NCI-H2196 (cell line): ENCODE measurements at regions not wholly inside any gene's neighbourhood (a gene's known extent, or its start where the extent isn't known, plus 50 kb on each side); places are given as distances from the start of the nearest gene placed in this dataset.
"Not testable (repeated sequence)": the region's sequence is repeated elsewhere in the genome, so short reads cannot be mapped to it uniquely, and the experiment has no call there.

Experiments
- DNase-seq: peaks from one replicate; lab custom pipeline; 2025; ENCODE audit not compliant: unreplicated experiment; lab: John Stamatoyannopoulos, UW

- DNase-seq, result no peak
Measured at GRCh38 chr2:67567886-67568285, 170.8 kb downstream of the ETAA1 start.

- no peak for DNase-seq
Measured at GRCh38 chr2:67570611-67571010, 173.5 kb downstream of the ETAA1 start.

- DNase-seq, result no peak
Measured at GRCh38 chr2:67571785-67572718, 174.9 kb downstream of the ETAA1 start.

- DNase-seq, result no peak
Measured at GRCh38 chr2:67572721-67573435, 175.7 kb downstream of the ETAA1 start.

GRCh38 chr2:67574230-67574629 lies 177.1 kb downstream of the ETAA1 start:
- DNase-seq, result no peak

GRCh38 chr2:67576226-67576625 lies 179.1 kb downstream of the ETAA1 start:
- no peak for DNase-seq

GRCh38 chr2:67576991-67577390 lies 179.9 kb downstream of the ETAA1 start:
- DNase-seq, result no peak

- DNase-seq, result no peak
Measured at GRCh38 chr2:67579216-67579615, 182.1 kb downstream of the ETAA1 start.

- DNase-seq, result no peak
Measured at GRCh38 chr2:67579806-67580205, 182.7 kb downstream of the ETAA1 start.

- DNase-seq, result no peak
Measured at GRCh38 chr2:67581751-67582150, 184.6 kb downstream of the ETAA1 start.

GRCh38 chr2:67583185-67583584 lies 186.1 kb downstream of the ETAA1 start:
- no peak for DNase-seq

- DNase-seq, result no peak
Measured at GRCh38 chr2:67585400-67585799, 188.3 kb downstream of the ETAA1 start.

GRCh38 chr2:67589121-67589520 lies 192.0 kb downstream of the ETAA1 start:
- DNase-seq, result not testable (repeated sequence)

GRCh38 chr2:67594522-67594921 lies 197.4 kb downstream of the ETAA1 start:
- DNase-seq, result not testable (repeated sequence)

- no peak for DNase-seq
Measured at GRCh38 chr2:67596871-67597270, 199.7 kb downstream of the ETAA1 start.

GRCh38 chr2:67599561-67599960 lies 202.4 kb downstream of the ETAA1 start:
- DNase-seq, result no peak

- no peak for DNase-seq
Measured at GRCh38 chr2:67600222-67600871, 203.2 kb downstream of the ETAA1 start.

- DNase-seq, result no peak
Measured at GRCh38 chr2:67600946-67601345, 203.8 kb downstream of the ETAA1 start.

- DNase-seq, result no peak
Measured at GRCh38 chr2:67604360-67604759, 207.2 kb downstream of the ETAA1 start.

GRCh38 chr2:67612576-67613042 lies 215.5 kb downstream of the ETAA1 start:
- no peak for DNase-seq

- DNase-seq, result no peak
Measured at GRCh38 chr2:67613227-67613626, 216.1 kb downstream of the ETAA1 start.

- no peak for DNase-seq
Measured at GRCh38 chr2:67614454-67614853, 217.3 kb downstream of the ETAA1 start.
